ACC112 (cell line): ENCODE measurements at regions not wholly inside any gene's neighbourhood (a gene's known extent, or its start where the extent isn't known, plus 50 kb on each side); places are given as distances from the start of the nearest gene placed in this dataset.

Source experiments
- H2AFZ ChIP-seq: fragments of 200-600 bp; sonication (generic); one replicate; pipeline ENCODE4 v1.6.0; 2017; ENCODE audit warnings: antibody characterized with exemption, low read length; ENCODE audit not compliant: unreplicated experiment
- H3K27ac ChIP-seq: fragments of 200-600 bp; sonication (generic); 2 replicates; pipeline ENCODE4 v1.5.1; 2014; ENCODE audit warnings: low read depth, mild to moderate bottlenecking, antibody characterized with exemption, low read length, moderate library complexity
- H3K27me3 ChIP-seq: fragments of 200-600 bp; sonication (generic); 2 replicates; pipeline ENCODE4 v1.6.1; 2014; ENCODE audit warnings: mild to moderate bottlenecking, antibody characterized with exemption, low read length, moderate library complexity, mixed read lengths; ENCODE audit not compliant: insufficient read depth
- H3K36me3 ChIP-seq: fragments of 200-600 bp; sonication (generic); 2 replicates; pipeline ENCODE4 v1.6.1; 2016; ENCODE audit warnings: mild to moderate bottlenecking, antibody characterized with exemption, low read length, moderate library complexity, mixed read lengths; ENCODE audit not compliant: insufficient read depth
- H3K4me1 ChIP-seq: fragments of 200-600 bp; sonication (generic); one replicate; pipeline ENCODE4 v1.6.1; 2016; ENCODE audit warnings: low read length, mixed read lengths; ENCODE audit not compliant: insufficient read depth, unreplicated experiment, control insufficient read depth
- H3K4me3 ChIP-seq: fragments of 200-600 bp; sonication (generic); 2 replicates; pipeline ENCODE4 v1.5.1; 2014; ENCODE audit warnings: mild to moderate bottlenecking, low read depth, low read length
- H3K79me2 ChIP-seq: fragments of 200-600 bp; sonication (generic); one replicate; pipeline ENCODE4 v1.6.0; 2016; ENCODE audit warnings: low read length; ENCODE audit not compliant: control insufficient read depth, unreplicated experiment, insufficient read depth

- H3K4me1 ChIP-seq, result no peaks in the 10 kb centered on the region
- no peak overlapping the region for H3K27ac ChIP-seq
- no peaks in the 10 kb centered on the region for H3K79me2 ChIP-seq
- no peaks in the 10 kb centered on the region for H3K36me3 ChIP-seq
- peaks cover 8% of the 10 kb centered on the region for H3K27me3 ChIP-seq
- H2AFZ ChIP-seq, result no peak overlapping the region
- no peak overlapping the region for H3K4me3 ChIP-seq
These were observed 87.4 kb upstream of the CLDN5 start for GRCh38 chr22:19611590-19611989.

DNA sequence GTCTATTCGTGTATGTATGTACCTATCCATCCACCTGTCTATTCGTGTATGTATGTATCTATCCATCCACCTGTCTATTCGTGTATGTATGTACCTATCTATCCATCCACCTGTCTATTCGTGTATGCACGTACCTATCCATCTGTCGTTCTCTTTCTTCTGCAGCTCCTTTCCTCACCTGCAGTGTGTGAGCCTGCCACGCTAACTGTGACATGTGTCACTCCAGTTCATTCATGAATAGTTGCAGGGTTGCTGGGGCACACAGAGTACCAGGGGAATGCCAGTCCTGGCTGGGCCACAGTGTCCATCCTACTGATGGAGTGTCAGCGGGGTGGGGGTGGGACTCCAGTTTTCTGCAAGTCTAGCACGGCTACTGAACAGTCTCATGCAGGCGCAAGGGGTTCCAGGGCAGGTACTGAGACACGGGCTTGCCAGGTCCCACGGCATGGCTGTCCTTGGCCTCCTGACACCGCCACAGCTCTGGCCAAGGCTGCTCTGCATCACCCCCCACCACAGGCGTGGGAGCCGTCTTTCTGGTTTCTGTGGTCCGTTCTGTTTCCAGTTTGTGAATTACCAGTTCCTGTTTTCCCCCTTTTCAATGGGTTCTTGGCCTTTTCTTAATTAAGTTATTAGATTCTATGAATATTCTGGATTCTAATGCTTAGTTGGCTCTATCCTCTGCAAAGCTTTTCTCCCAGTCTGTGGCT, 88.8 kb upstream of the CLDN5 start:
- no peak overlapping the region for H2AFZ ChIP-seq
- H3K27me3 ChIP-seq, result peaks cover 4% of the 10 kb centered on the region
- H3K79me2 ChIP-seq, result no peaks in the 10 kb centered on the region
- no peaks in the 10 kb centered on the region for H3K4me1 ChIP-seq
- no peaks in the 10 kb centered on the region for H3K36me3 ChIP-seq
- H3K4me3 ChIP-seq, result no peak overlapping the region
- H3K27ac ChIP-seq, result no peak overlapping the region

GRCh38 chr22:19614536-19614863, 90.3 kb upstream of the CLDN5 start:
- no peak overlapping the region for H3K27ac ChIP-seq
- no peaks in the 10 kb centered on the region for H3K4me1 ChIP-seq
- peaks cover 4% of the 10 kb centered on the region for H3K27me3 ChIP-seq
- no peaks in the 10 kb centered on the region for H3K36me3 ChIP-seq
- no peak overlapping the region for H3K4me3 ChIP-seq
- H3K79me2 ChIP-seq, result no peaks in the 10 kb centered on the region
- H2AFZ ChIP-seq, result no peak overlapping the region

- Histone ChIP-seq H3K79me2 (no peaks in the 10 kb centered on the region), H3K4me3 (no peak overlapping the region), H3K27ac (no peak overlapping the region), H2AFZ (no peak overlapping the region), H3K4me1 (no peaks in the 10 kb centered on the region), H3K27me3 (peaks cover 4% of the 10 kb centered on the region), H3K36me3 (no peaks in the 10 kb centered on the region)
These were observed 90.8 kb upstream of the CLDN5 start for GRCh38 chr22:19615001-19615461.

- H3K4me3 ChIP-seq, result no peak overlapping the region
- peaks cover 4% of the 10 kb centered on the region for H3K27me3 ChIP-seq
- no peaks in the 10 kb centered on the region for H3K4me1 ChIP-seq
- H3K27ac ChIP-seq, result no peak overlapping the region
- H2AFZ ChIP-seq, result no peak overlapping the region
- no peaks in the 10 kb centered on the region for H3K36me3 ChIP-seq
- H3K79me2 ChIP-seq, result no peaks in the 10 kb centered on the region
These were observed 91.8 kb upstream of the CLDN5 start for GRCh38 chr22:19615867-19616581.

GRCh38 chr22:19619144-19620009, 94.9 kb upstream of the SEPTIN5 start:
- Histone ChIP-seq H3K27me3 (peaks cover 4% of the 10 kb centered on the region), H3K4me3 (no peak overlapping the region), H3K36me3 (no peaks in the 10 kb centered on the region), H2AFZ (no peak overlapping the region), H3K79me2 (no peaks in the 10 kb centered on the region), H3K27ac (no peak overlapping the region), H3K4me1 (no peaks in the 10 kb centered on the region)

DNA sequence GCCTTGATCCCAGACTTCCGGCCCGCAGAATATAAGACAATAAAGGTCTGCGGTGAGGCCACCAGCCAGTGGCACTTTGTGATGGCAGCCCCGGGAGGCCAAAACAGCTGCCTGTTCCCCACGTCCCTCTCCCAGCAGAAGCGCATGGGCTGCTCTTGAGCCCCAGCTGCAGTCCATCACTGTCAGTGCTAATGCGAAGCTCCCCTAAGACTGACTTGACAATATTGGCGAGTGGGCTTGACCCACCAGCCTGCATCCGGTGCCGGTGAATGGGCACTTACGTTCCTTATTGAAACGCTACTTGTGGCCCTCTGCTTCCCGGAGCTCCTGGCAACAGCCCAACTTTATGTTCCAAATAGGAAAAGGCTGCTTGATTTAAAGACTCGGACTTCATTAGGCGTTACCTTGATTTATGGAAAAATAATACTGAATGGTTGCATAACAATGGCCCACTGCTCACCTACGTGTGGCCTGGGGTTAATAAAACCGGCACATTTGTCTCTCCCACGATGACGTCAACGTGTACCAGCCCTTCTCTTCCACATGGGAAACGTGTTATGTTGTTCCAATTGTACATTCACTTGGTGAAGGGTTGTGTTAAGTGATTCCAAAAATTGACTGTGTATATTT, 93.4 kb upstream of the SEPTIN5 start:
- no peaks in the 10 kb centered on the region for H3K4me1 ChIP-seq
- H3K36me3 ChIP-seq, result no peaks in the 10 kb centered on the region
- no peaks in the 10 kb centered on the region for H3K27me3 ChIP-seq
- H3K79me2 ChIP-seq, result no peaks in the 10 kb centered on the region
- no peak overlapping the region for H3K27ac ChIP-seq
- H3K4me3 ChIP-seq, result no peak overlapping the region
- H2AFZ ChIP-seq, result no peak overlapping the region

GRCh38 chr22:19621373-19622060, 92.8 kb upstream of the SEPTIN5 start:
- Histone ChIP-seq H3K27ac (no peak overlapping the region), H3K79me2 (no peaks in the 10 kb centered on the region), H2AFZ (no peak overlapping the region), H3K36me3 (no peaks in the 10 kb centered on the region), H3K4me1 (no peaks in the 10 kb centered on the region), H3K4me3 (no peak overlapping the region), H3K27me3 (no peaks in the 10 kb centered on the region)

GRCh38 chr22:19622061-19622441, 92.3 kb upstream of the SEPTIN5 start:
- no peaks in the 10 kb centered on the region for H3K79me2 ChIP-seq
- no peaks in the 10 kb centered on the region for H3K4me1 ChIP-seq
- H3K36me3 ChIP-seq, result no peaks in the 10 kb centered on the region
- no peak overlapping the region for H3K4me3 ChIP-seq
- H3K27ac ChIP-seq, result no peak overlapping the region
- H2AFZ ChIP-seq, result no peak overlapping the region
- no peaks in the 10 kb centered on the region for H3K27me3 ChIP-seq
